Iris pigment epithelial cell (primary cell): ENCODE measurements at regions not wholly inside any gene's neighbourhood (a gene's known extent, or its start where the extent isn't known, plus 50 kb on each side); places are given as distances from the start of the nearest gene placed in this dataset.

Experiments used
- DNase-seq: peaks from one replicate; pipeline ENCODE4 v3.0.0-alpha.2; 2011; ENCODE audit warnings: low read depth

- DNase-seq = no peak
Observed at GRCh38 chr9:4384750-4385149, 84.9 kb upstream of the GLIS3 start.

DNA sequence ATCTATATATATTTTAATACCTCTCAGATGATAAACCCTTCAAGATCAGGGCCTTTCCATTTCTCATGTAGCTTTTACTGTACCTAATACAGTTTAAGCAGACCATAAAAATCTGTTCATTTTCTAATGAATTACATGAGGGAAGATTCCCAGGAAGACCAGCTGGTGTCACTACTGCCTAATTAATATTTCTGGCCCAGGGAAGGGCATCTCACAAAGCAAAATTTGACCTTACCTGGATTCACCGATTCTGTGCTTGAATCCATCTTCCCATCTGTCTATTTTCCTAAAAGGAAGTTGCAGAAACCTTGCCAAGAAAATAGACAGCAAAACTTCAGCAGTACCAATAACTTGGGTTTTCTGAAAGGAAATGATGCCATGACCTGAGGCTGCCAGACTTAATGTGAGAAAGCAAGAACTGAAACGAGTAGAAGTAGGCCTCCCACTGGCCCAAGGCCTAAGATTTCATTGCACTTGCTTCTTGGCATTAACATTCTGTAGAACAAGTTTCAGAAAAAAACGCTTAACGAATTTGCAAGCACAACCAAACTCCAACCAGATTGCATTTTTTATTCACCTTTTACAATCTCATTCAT is 83.0 kb upstream of the GLIS3 start:
- DNase-seq = peak; percentile 38

DNA sequence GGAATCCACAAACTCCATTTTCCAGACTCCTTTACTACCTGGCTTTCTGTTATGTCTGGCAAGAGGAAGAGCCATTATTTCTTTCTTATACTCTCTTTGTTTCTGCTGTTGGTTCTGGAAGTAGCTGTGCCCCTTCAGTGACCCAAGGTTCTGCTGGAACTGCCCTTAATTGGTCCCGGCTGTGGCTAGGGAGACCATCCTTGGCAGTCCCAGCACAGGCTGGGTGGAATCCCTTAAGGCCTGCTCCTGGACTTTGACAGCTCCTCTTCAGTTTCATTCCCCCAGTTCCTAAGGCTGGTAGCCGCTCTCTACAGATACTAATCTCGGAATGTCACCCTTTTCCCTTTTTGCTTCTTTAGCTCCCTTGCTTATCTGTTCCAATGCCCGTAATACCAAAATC is 81.9 kb upstream of the GLIS3 start:
- no peak for DNase-seq

- no peak for DNase-seq
Observed at GRCh38 chr9:4380406-4380805, 80.5 kb upstream of the GLIS3 start.

DNA sequence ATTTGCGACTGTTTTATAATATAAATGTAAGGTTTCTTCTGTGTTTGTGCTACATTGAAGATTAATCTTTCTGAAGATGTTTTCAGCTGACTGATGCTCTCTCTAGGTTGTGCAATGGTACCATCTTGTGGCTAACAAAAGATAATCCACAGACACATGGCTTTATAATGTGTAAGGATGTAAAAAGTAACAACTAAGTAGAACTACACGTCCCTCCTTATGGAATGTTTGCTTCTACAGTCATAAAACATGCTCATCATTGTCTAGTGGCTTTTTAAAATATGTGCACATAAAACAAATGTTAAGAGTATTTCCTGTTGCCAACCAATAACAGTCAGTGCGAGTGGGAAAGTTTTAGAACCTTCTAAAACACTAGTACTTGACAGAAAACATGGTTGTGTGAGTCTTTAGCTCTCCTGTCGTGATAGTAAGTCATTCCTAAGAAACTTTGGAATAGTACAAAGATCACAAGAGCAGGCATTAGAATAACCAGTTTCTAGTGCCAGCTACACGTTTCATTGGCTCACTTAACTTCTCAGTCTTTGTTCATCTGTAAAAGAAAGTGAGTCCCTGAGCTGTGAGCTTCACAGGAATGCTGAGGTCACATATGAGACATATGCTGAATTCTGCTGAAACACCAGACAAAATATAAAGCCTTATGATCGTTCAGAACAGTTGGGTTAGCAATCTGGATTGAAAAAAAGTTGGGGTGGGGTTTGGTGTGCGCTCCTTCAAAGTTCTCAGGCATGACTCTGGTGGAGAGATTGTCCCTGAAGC is 75.7 kb upstream of the GLIS3 start:
- DNase-seq = peak; percentile 86

GRCh38 chr9:4371108-4371507 is 71.2 kb upstream of the GLIS3 start:
- DNase-seq = peak; percentile 92

GRCh38 chr9:4370501-4370900 is 70.6 kb upstream of the GLIS3 start:
- no peak for DNase-seq

GRCh38 chr9:4366591-4367330 is 66.9 kb upstream of the GLIS3 start:
- peak; percentile 60 for DNase-seq

DNA sequence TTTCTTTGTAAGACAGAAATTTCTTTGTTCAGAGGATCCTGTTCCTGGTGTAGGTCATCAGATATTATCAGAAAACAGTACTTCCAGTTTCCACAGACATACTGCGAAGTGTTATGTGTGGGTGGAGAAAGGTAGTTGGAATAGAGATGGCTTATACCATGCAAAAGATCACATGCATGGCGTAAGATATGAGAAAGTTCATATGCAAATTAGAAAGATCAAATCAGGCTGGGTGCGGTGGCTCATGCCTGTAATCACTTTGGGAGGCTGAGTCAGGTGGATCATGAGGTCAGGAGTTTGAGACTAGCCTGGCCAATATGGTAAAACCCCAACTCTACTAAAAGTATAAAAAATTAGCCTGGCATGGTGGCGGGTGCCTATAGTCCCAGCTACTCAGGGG is 65.2 kb upstream of the GLIS3 start:
- no peak for DNase-seq

- no peak for DNase-seq
Observed at GRCh38 chr9:4362281-4362680, 62.4 kb upstream of the GLIS3 start.

- DNase-seq = no peak
Observed at GRCh38 chr9:4359016-4359415, 59.1 kb upstream of the GLIS3 start.

DNA sequence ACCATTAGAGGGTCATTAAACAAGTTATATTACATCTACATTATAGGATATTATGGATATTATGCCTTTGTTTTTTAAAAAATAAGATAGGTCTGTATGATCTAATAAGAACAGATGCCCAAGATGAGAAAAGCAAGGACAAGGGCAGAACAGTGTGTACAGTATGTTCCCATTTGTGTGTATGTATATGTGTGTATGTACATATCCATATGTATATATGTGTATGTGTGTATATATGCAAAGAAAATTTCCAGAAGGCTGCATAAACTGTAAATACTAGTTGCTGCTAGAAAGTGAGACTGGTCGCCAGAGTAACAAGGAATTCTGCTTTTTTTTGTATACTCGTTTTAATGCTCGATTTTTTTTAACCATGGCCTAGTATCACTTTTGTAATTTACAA is 58.1 kb upstream of the GLIS3 start:
- DNase-seq = no peak

GRCh38 chr9:4356306-4356705 is 56.4 kb upstream of the GLIS3 start:
- DNase-seq = no peak

DNA sequence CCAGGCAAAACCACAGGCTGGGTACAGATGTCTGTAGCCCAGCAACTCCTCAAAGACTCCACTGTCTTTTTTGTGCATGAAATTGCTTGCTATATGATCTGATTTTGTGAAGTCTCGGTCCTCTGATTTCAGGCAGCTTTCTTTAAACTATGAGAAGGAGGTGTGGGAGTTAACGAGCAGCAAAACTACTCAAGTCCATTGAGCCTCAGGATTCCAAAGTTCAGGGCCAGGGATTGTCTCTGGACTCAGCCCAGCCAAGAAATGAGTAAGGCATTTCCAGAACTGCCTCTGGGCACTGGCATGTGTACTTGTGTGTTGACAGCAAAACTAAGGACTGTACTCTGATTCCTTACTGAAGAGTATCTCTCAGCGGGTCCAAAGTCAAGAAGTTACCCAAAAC is 53.4 kb upstream of the GLIS3 start:
- no peak for DNase-seq

- no peak for DNase-seq
Observed at GRCh38 chr9:4349816-4350418, 50.0 kb upstream of the GLIS3 start.
